ENCODE measurements at regions not wholly inside any gene's neighbourhood (a gene's known extent, or its start where the extent isn't known, plus 50 kb on each side); places are given as distances from the start of the nearest gene placed in this dataset.

DNA sequence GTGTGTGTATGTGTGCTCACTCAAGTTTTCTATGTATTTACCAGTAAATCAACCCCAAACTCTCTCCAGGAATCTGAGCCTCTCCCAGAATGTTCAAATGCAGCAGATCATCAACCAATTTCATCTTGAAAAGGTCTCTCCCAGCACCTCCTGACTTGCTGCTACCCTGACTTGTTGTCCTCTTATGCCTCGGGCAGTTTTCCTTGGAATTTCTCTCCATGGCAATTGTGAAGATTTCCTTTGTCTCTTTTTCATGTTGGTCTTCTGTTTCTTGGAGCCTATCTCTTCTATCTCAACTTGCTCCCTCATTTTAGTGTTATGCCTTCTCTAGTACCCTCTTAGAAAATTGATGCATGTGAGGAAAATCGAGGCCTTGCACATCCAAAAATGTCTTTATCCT is 303.6 kb upstream of the KIF2A start:
- TF ChIP-seq CTCF (IDR thresholded peaks at IDR 0.05) (no peak), POLR2A (IDR thresholded peaks at IDR 0.05) (no peak)
